HL-60 (cell line): ENCODE measurements at regions not wholly inside any gene's neighbourhood (a gene's known extent, or its start where the extent isn't known, plus 50 kb on each side); places are given as distances from the start of the nearest gene placed in this dataset.

Experiments used
- DNase-seq, 2 experiments: peaks; one replicate each; pipeline ENCODE4 v3.0.0-alpha.2; 2010 to 2020; ENCODE audit warnings: low read depth in 1 of 2, low spot score in 1 of 2
- H3K27ac ChIP-seq: fragments of 250-450 bp; sonication (Bioruptor Pico); replicated peaks from 2 replicates; pipeline ENCODE4 v1.5.1; 2020; ENCODE audit warnings: mild to moderate bottlenecking, moderate library complexity
- H3K27me3 ChIP-seq: fragments of 250-450 bp; sonication (Bioruptor Pico); 2 replicates; pipeline ENCODE4 v1.5.1; 2021; ENCODE audit warnings: mild to moderate bottlenecking, moderate library complexity; ENCODE audit not compliant: insufficient read depth, poor library complexity, severe bottlenecking
- H3K4me3 ChIP-seq: replicated peaks from 2 replicates; pipeline ENCODE4 v1.5.1; 2011; ENCODE audit warnings: mild to moderate bottlenecking, control low read depth, low read length; ENCODE audit not compliant: insufficient read depth
- CTCF ChIP-seq: IDR thresholded peaks from one replicate; pipeline ENCODE4 v1.5.1; 2011; ENCODE audit warnings: low read length, control low read depth, inconsistent platforms; ENCODE audit not compliant: insufficient read depth
- GABPA ChIP-seq: IDR thresholded peaks from 2 replicates; pipeline ENCODE4 v1.6.1; 2012; ENCODE audit warnings: low read depth
- POLR2AphosphoS5 ChIP-seq: IDR thresholded peaks from 2 replicates; pipeline ENCODE4 v1.6.1; 2012; ENCODE audit warnings: low read depth
- REST ChIP-seq: IDR thresholded peaks from 2 replicates; pipeline ENCODE4 v1.6.1; 2012; ENCODE audit warnings: low read depth; ENCODE audit not compliant: insufficient replicate concordance
- SPI1 ChIP-seq: IDR thresholded peaks from 2 replicates; pipeline ENCODE4 v1.6.1; 2012; ENCODE audit warnings: low read depth, mild to moderate bottlenecking, borderline replicate concordance

- H3K4me3 ChIP-seq = no peak overlapping the region
- DNase-seq = no peak
- no peak for TF ChIP-seq GABPA
- TF ChIP-seq CTCF = no peak
- no peak overlapping the region for H3K27ac ChIP-seq
- H3K27me3 ChIP-seq = no peaks in the 10 kb centered on the region
Measured at GRCh38 chr6:138582573-138582972, 83.3 kb upstream of the NHSL1 start.

GRCh38 chr6:138586638-138587037, 87.3 kb upstream of the NHSL1 start:
- no peak for DNase-seq
- TF ChIP-seq GABPA (no peak), REST (no peak), SPI1 (no peak), CTCF (no peak), POLR2AphosphoS5 (no peak)
- Histone ChIP-seq H3K27ac (no peak overlapping the region), H3K4me3 (no peak overlapping the region), H3K27me3 (no peaks in the 10 kb centered on the region)

GRCh38 chr6:138588805-138589434, 89.6 kb upstream of the NHSL1 start:
- Histone ChIP-seq H3K4me3 (no peak overlapping the region), H3K27me3 (no peaks in the 10 kb centered on the region), H3K27ac (no peak overlapping the region)
- DNase-seq = peak; percentile 13 to 52
- TF ChIP-seq CTCF = peak; percentile 89
- TF ChIP-seq POLR2AphosphoS5 = no peak
- no peak for TF ChIP-seq GABPA
- no peak for TF ChIP-seq REST
